CD4-positive, alpha-beta T cell (primary cell): ENCODE measurements at regions not wholly inside any gene's neighbourhood (a gene's known extent, or its start where the extent isn't known, plus 50 kb on each side); places are given as distances from the start of the nearest gene placed in this dataset.

Experiments used
- ATAC-seq: fragments of 200-7000 bp; cut with Tn5 transposase; one replicate; pipeline ENCODE4 v1.10.0; 2022; ENCODE audit warnings: mild to moderate bottlenecking; ENCODE audit not compliant: poor library complexity
- CTCF ChIA-PET: fragments of 350-600 bp; sonication (Branson Sonifier 250); formaldehyde crosslinking; loops from one replicate; lab custom pipeline; 2021; ENCODE audit warnings: antibody characterized with exemption, inconsistent platforms; lab: Charles Lee
- POLR2A ChIA-PET: fragments of 350-600 bp; sonication (Branson Sonifier 250); formaldehyde crosslinking; loops from one replicate; lab custom pipeline; 2021; ENCODE audit warnings: antibody characterized with exemption, inconsistent platforms; lab: Charles Lee
- DNase-seq, 14 experiments: peaks; one replicate each; pipeline ENCODE4 v3.0.0-alpha.2; 2013 to 2020; ENCODE audit warnings: mixed read lengths in 2 of 14
- H3K27ac ChIP-seq, 2 donors: one replicate each; pipeline versions ENCODE4 v1.5.1 to v1.7.0; 2013; ENCODE audit warnings: low read length in 2 of 2, low read depth in 1 of 2, mild to moderate bottlenecking in 1 of 2
- H3K27me3 ChIP-seq, 2 experiments: 1 replicate in 1 of 2; 2 replicates in 1 of 2; pipeline versions ENCODE4 v1.6.1 to v1.7.0; 2013; ENCODE audit warnings: low read length in 2 of 2, control low read depth in 1 of 2, mild to moderate bottlenecking in 1 of 2, moderate library complexity in 1 of 2; ENCODE audit not compliant: insufficient read depth in 2 of 2, control insufficient read depth in 1 of 2
- H3K36me3 ChIP-seq: one replicate; pipeline ENCODE4 v1.6.1; 2013; ENCODE audit warnings: low read length, control low read depth; ENCODE audit not compliant: insufficient read depth
- H3K4me1 ChIP-seq: one replicate; pipeline ENCODE4 v1.6.1; 2013; ENCODE audit warnings: low read length, control low read depth; ENCODE audit not compliant: insufficient read depth
- H3K4me3 ChIP-seq: one replicate; pipeline ENCODE4 v1.5.1; 2013; ENCODE audit warnings: mild to moderate bottlenecking, low read length, moderate library complexity
- H3K9me3 ChIP-seq, 2 experiments: 1 replicate in 1 of 2; 2 replicates in 1 of 2; pipeline versions ENCODE4 v1.6.1 to v1.7.0; 2013; ENCODE audit warnings: low read length in 2 of 2, mild to moderate bottlenecking in 2 of 2, control low read depth in 1 of 2, moderate library complexity in 1 of 2; ENCODE audit not compliant: control insufficient read depth in 1 of 2, insufficient read depth in 1 of 2
- H3K27ac Mint-ChIP-seq: one replicate; pipeline ENCODE4 v1.8.0; 2020; ENCODE audit warnings: mixed read lengths
- H3K27me3 Mint-ChIP-seq: one replicate; pipeline ENCODE4 v1.8.0; 2021; ENCODE audit warnings: mixed read lengths
- H3K36me3 Mint-ChIP-seq: one replicate; pipeline ENCODE4 v1.8.0; 2021; ENCODE audit warnings: low read depth, mixed read lengths
- H3K4me1 Mint-ChIP-seq: one replicate; pipeline ENCODE4 v1.8.0; 2021; ENCODE audit warnings: low read depth, mixed read lengths
- H3K4me3 Mint-ChIP-seq: one replicate; pipeline ENCODE4 v1.8.0; 2020; ENCODE audit warnings: mild to moderate bottlenecking, mixed read lengths
- H3K9me3 Mint-ChIP-seq: one replicate; pipeline ENCODE4 v1.8.0; 2020; ENCODE audit warnings: mixed read lengths
- intact Hi-C, 2 experiments: fragments of 100-400 bp; cut with DNase I in 1 of 2; cut with micrococcal nuclease in 1 of 2; formaldehyde crosslinking; loops; one replicate each; pipeline versions ENCODE4 v1.15.1 to v1.9.0; 2023 to 2025; cut with DNase I, micrococcal nuclease
- TF ChIP-seq, protein P1 (sequence below): fragments of 200-600 bp; IDR thresholded peaks from one replicate; pipeline ENCODE4 v1.8.0; 2022; ENCODE audit warnings: antibody characterized with exemption, mild to moderate bottlenecking

GRCh38 chr12:125193376-125194152 lies 128.3 kb downstream of the AACS start:
- ATAC-seq (no peak), DNase-seq (no peak)
- intact Hi-C loops, result no loop called here
- ChIA-PET POLR2A (no interaction called here), CTCF (no interaction called here)
- Mint-ChIP-seq H3K36me3 (no peaks in the 10 kb centered on the region), H3K9me3 (no peaks in the 10 kb centered on the region), H3K4me3 (no peak overlapping the region), H3K27me3 (peaks cover 82% of the 10 kb centered on the region), H3K4me1 (no peaks in the 10 kb centered on the region), H3K27ac (no peak overlapping the region)
- Histone ChIP-seq H3K36me3 (no peaks in the 10 kb centered on the region), H3K27ac (no peak overlapping the region), H3K4me3 (no peak overlapping the region), H3K4me1 (no peaks in the 10 kb centered on the region), H3K9me3 (peaks cover 0 to 14% of the 10 kb centered on the region in 2 experiments), H3K27me3 (peaks cover 23 to 40% of the 10 kb centered on the region in 2 experiments)
- TF ChIP-seq, protein P1, sequence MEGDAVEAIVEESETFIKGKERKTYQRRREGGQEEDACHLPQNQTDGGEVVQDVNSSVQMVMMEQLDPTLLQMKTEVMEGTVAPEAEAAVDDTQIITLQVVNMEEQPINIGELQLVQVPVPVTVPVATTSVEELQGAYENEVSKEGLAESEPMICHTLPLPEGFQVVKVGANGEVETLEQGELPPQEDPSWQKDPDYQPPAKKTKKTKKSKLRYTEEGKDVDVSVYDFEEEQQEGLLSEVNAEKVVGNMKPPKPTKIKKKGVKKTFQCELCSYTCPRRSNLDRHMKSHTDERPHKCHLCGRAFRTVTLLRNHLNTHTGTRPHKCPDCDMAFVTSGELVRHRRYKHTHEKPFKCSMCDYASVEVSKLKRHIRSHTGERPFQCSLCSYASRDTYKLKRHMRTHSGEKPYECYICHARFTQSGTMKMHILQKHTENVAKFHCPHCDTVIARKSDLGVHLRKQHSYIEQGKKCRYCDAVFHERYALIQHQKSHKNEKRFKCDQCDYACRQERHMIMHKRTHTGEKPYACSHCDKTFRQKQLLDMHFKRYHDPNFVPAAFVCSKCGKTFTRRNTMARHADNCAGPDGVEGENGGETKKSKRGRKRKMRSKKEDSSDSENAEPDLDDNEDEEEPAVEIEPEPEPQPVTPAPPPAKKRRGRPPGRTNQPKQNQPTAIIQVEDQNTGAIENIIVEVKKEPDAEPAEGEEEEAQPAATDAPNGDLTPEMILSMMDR, result no peak

GRCh38 chr12:125194163-125194773 lies 129.0 kb downstream of the AACS start:
- POLR2A ChIA-PET, result no interaction called here
- no peaks in the 10 kb centered on the region for H3K36me3 Mint-ChIP-seq
- Histone ChIP-seq H3K27ac (no peak overlapping the region), H3K9me3 (peaks cover 0 to 14% of the 10 kb centered on the region in 2 experiments), H3K27me3 (peaks cover 20 to 33% of the 10 kb centered on the region in 2 experiments), H3K4me3 (no peak overlapping the region), H3K36me3 (no peaks in the 10 kb centered on the region), H3K4me1 (no peaks in the 10 kb centered on the region)
- H3K4me1 Mint-ChIP-seq, result no peaks in the 10 kb centered on the region
- H3K4me3 Mint-ChIP-seq, result no peak overlapping the region
- TF ChIP-seq, protein P1, result no peak
- DNase-seq (no peak), ATAC-seq (no peak)
- H3K27ac Mint-ChIP-seq, result no peak overlapping the region
- intact Hi-C loops, result no loop called here
- no peaks in the 10 kb centered on the region for H3K9me3 Mint-ChIP-seq
- CTCF ChIA-PET, result no interaction called here
- peaks cover 79% of the 10 kb centered on the region for H3K27me3 Mint-ChIP-seq

DNA sequence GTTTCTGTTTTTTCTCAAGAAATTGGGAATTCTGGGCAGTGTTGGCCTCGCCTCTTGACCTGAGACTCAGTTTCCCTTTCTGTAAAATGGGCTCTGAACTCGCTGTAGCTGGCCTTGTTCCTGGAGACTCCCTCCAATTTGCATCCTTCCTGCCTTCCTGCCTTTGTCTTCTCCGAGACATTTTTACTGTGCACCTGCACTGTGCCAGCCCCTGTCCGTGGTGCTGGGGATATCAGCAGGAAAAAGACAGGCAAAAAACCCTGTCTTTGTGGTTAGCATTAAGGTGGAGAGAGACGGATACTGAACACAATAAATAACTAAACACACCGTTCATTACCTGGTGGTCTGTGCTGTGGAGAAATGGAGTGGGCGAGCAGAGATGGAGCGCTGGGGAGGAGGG lies 129.8 kb downstream of the AACS start:
- H3K36me3 ChIP-seq, result no peaks in the 10 kb centered on the region
- H3K27ac Mint-ChIP-seq, result no peak overlapping the region
- H3K4me1 ChIP-seq, result no peaks in the 10 kb centered on the region
- H3K4me3 ChIP-seq, result no peak overlapping the region
- peaks cover 13 to 29% of the 10 kb centered on the region in 2 experiments for H3K27me3 ChIP-seq
- ATAC-seq, result no peak
- intact Hi-C loops, result no loop called here
- no peak overlapping the region for H3K27ac ChIP-seq
- peaks cover 79% of the 10 kb centered on the region for H3K27me3 Mint-ChIP-seq
- peaks cover 0 to 9% of the 10 kb centered on the region in 2 experiments for H3K9me3 ChIP-seq
- TF ChIP-seq, protein P1, result no peak
- no peaks in the 10 kb centered on the region for H3K9me3 Mint-ChIP-seq
- H3K4me3 Mint-ChIP-seq, result no peak overlapping the region
- H3K4me1 Mint-ChIP-seq, result no peaks in the 10 kb centered on the region
- no peaks in the 10 kb centered on the region for H3K36me3 Mint-ChIP-seq
- ChIA-PET POLR2A (no interaction called here), CTCF (no interaction called here)
- no peak for DNase-seq
